ENCODE measurements at regions not wholly inside any gene's neighbourhood (a gene's known extent, or its start where the extent isn't known, plus 50 kb on each side); places are given as distances from the start of the nearest gene placed in this dataset.

DNA sequence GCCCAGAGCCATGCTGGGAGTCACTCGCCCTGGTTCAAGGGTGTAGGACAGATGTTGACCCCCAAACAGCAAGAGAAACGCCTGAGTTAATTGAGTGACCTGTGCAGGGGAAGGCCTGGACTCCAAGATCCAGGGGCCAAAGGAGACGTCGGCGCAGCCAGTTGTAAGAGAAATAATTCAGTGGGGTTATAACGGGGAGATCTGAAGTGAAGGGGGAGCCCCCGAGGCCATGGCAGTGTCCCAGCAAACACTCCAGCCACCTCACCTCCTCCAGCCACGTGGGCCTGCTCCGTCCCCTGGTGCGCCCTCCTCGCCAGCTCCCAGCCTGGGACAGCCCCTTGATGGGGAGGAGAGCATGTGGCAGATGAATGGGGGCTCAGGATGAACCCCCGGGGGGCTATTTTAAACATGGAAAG, 130.7 kb upstream of the GPC1 start:
- POLR2A ChIA-PET = no interaction called here
- no peaks in the 10 kb centered on the region for H3K4me1 ChIP-seq (ENCODE audit: control extremely low read depth in 1 of 4, control insufficient read depth in 4 of 4, insufficient read depth in 4 of 4, low read length in 3 of 4)
- no peaks in the 10 kb centered on the region for H3K9me3 ChIP-seq (ENCODE audit: control extremely low read depth in 1 of 5, control insufficient read depth in 4 of 5, insufficient read depth in 2 of 5, low read depth in 1 of 5, low read length in 4 of 5)
- no peaks in the 10 kb centered on the region for H3K36me3 ChIP-seq (ENCODE audit: control insufficient read depth in 4 of 4, insufficient read depth in 4 of 4, low read length in 3 of 4)
- CTCF ChIA-PET = interaction anchor here (1.3 kb wide), 1 partner anchor 21 kb away, joined by 3 read pairs; no protein-coding TSS in a partner anchor
- H3K27ac ChIP-seq (ENCODE audit: insufficient read depth in 1 of 2, low read depth in 1 of 2, low read length in 2 of 2, poor library complexity in 1 of 2, severe bottlenecking in 2 of 2) = no peak overlapping the region
- 93% methylated on average over 3 of the region's 12 CpGs for WGBS (ENCODE audit: insufficient coverage)
- H3K4me3 ChIP-seq (ENCODE audit: control insufficient read depth in 1 of 7, extremely low read depth in 1 of 7, insufficient read depth in 4 of 7, low read depth in 2 of 7, low read length in 6 of 7) = no peak overlapping the region
- no peak for DNase-seq
- peaks cover 0 to 48% (median 5%) of the 10 kb centered on the region in 5 experiments for H3K27me3 ChIP-seq (replicated peaks in 2 of 5; ENCODE audit: control insufficient read depth in 4 of 5, insufficient read depth in 5 of 5, low read length in 4 of 5)

DNA sequence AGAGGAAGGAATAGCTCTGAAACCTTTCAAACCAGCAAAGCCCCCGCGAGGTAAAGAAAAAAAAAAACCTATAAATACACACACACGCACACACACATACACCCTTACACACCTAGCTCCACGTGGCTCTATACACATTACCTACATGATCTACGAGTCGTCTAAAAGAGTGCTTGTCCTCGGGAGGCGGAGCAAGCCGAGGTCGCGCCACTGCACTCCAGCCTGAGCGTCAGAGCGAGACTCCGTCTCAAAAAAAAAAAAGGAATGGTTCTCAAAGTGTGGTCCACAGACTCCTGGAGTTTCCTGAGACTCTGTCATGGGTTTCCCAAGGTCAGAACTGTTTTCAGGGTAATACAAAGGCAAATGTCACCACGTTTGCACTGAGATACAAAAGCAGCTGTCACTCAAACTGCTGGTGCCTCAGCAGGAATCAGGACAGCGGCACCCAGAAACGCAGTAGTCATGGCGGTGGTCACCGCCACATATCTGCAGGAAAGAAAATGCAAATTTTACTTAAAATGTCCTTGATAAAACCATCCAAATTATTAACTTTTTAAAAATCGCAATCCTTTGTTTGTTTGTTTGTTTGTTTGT, 130.0 kb upstream of the GPC1 start:
- Histone ChIP-seq H3K27ac (ENCODE audit: insufficient read depth in 1 of 2, low read depth in 1 of 2, low read length in 2 of 2, poor library complexity in 1 of 2, severe bottlenecking in 2 of 2) (no peak overlapping the region), H3K4me3 (ENCODE audit: control insufficient read depth in 1 of 7, extremely low read depth in 1 of 7, insufficient read depth in 4 of 7, low read depth in 2 of 7, low read length in 6 of 7) (no peak overlapping the region), H3K36me3 (ENCODE audit: control insufficient read depth in 4 of 4, insufficient read depth in 4 of 4, low read length in 3 of 4) (no peaks in the 10 kb centered on the region), H3K4me1 (ENCODE audit: control extremely low read depth in 1 of 4, control insufficient read depth in 4 of 4, insufficient read depth in 4 of 4, low read length in 3 of 4) (no peaks in the 10 kb centered on the region), H3K9me3 (ENCODE audit: control extremely low read depth in 1 of 5, control insufficient read depth in 4 of 5, insufficient read depth in 2 of 5, low read depth in 1 of 5, low read length in 4 of 5) (no peaks in the 10 kb centered on the region), H3K27me3 (replicated peaks in 2 of 5; ENCODE audit: control insufficient read depth in 4 of 5, insufficient read depth in 5 of 5, low read length in 4 of 5) (peaks cover 0 to 46% (median 5%) of the 10 kb centered on the region in 5 experiments)
- CTCF ChIA-PET = interaction anchor here (1.3 kb wide), 1 partner anchor 22 kb away, joined by 3 read pairs; no protein-coding TSS in a partner anchor
- POLR2A ChIA-PET = no interaction called here
- WGBS (ENCODE audit: insufficient coverage) = 64% methylated on average over 14 of the region's 20 CpGs
- no peak for DNase-seq

DNA sequence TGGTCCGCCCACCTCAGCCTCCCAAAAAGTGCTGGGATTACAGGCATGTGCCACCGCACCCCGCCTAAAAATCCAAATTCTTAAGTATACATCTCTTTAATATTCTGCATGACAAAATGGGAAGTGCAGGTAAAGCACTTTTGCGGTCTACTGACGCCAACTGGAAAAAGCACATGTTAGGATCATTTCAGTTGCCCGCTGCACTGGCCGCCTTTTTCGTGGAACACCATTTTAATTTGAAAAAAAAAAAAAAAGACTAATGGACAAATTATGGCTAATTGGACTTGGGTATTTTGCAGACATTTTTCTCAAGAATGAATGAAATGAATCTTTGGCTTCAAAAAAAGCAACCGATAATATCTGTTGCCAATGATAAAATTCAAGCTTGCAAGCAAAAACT, 129.3 kb upstream of the GPC1 start:
- CTCF ChIA-PET = no interaction called here
- peaks cover 0 to 42% (median 5%) of the 10 kb centered on the region in 5 experiments for H3K27me3 ChIP-seq (replicated peaks in 2 of 5; ENCODE audit: control insufficient read depth in 4 of 5, insufficient read depth in 5 of 5, low read length in 4 of 5)
- POLR2A ChIA-PET = no interaction called here
- DNase-seq = no peak
- H3K36me3 ChIP-seq (ENCODE audit: control insufficient read depth in 4 of 4, insufficient read depth in 4 of 4, low read length in 3 of 4) = no peaks in the 10 kb centered on the region
- H3K4me3 ChIP-seq (ENCODE audit: control insufficient read depth in 1 of 7, extremely low read depth in 1 of 7, insufficient read depth in 4 of 7, low read depth in 2 of 7, low read length in 6 of 7) = no peak overlapping the region
- 94% methylated on average over 7 of the region's 9 CpGs for WGBS (ENCODE audit: insufficient coverage)
- no peaks in the 10 kb centered on the region for H3K9me3 ChIP-seq (ENCODE audit: control extremely low read depth in 1 of 5, control insufficient read depth in 4 of 5, insufficient read depth in 2 of 5, low read depth in 1 of 5, low read length in 4 of 5)
- no peaks in the 10 kb centered on the region for H3K4me1 ChIP-seq (ENCODE audit: control extremely low read depth in 1 of 4, control insufficient read depth in 4 of 4, insufficient read depth in 4 of 4, low read length in 3 of 4)
- no peak overlapping the region for H3K27ac ChIP-seq (ENCODE audit: insufficient read depth in 1 of 2, low read depth in 1 of 2, low read length in 2 of 2, poor library complexity in 1 of 2, severe bottlenecking in 2 of 2)

DNA sequence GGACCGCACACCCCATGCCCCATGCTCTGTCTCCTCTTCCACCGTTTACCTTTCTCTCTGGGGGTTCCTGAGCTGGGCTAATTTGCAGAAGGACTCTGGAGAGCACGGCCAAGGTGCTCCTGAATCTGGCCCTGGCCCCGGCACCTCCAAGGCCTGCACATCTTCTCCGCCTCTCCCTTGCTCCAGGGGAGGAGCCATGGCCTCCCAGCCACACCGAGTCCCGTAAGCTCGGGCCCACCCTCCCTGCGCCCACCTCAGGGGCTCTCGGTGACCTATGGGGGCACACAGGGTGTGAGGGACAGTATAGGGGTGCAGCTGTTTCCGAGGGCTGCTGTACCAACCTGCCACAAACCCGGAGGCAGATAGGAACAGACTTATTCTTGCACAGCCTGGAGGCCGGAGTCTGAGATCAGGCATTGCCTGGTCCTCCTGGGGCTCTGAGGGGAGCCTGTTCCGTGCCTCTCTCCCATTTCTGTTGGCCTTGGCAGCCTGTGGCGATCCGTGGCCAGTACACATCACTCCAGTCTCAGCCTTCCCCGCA, 127.3 kb upstream of the GPC1 start:
- peaks cover 0 to 30% (median 4%) of the 10 kb centered on the region in 5 experiments for H3K27me3 ChIP-seq (replicated peaks in 2 of 5; ENCODE audit: control insufficient read depth in 4 of 5, insufficient read depth in 5 of 5, low read length in 4 of 5)
- H3K9me3 ChIP-seq (ENCODE audit: control extremely low read depth in 1 of 5, control insufficient read depth in 4 of 5, insufficient read depth in 2 of 5, low read depth in 1 of 5, low read length in 4 of 5) = peaks cover 0 to 2% (median 0%) of the 10 kb centered on the region in 5 experiments
- ChIA-PET POLR2A (no interaction called here), CTCF (no interaction called here)
- H3K27ac ChIP-seq (ENCODE audit: insufficient read depth in 1 of 2, low read depth in 1 of 2, low read length in 2 of 2, poor library complexity in 1 of 2, severe bottlenecking in 2 of 2) = no peak overlapping the region
- 92% methylated on average over 14 of the region's 17 CpGs for WGBS (ENCODE audit: insufficient coverage)
- H3K36me3 ChIP-seq (ENCODE audit: control insufficient read depth in 4 of 4, insufficient read depth in 4 of 4, low read length in 3 of 4) = no peaks in the 10 kb centered on the region
- no peak for DNase-seq
- no peak overlapping the region for H3K4me3 ChIP-seq (ENCODE audit: control insufficient read depth in 1 of 7, extremely low read depth in 1 of 7, insufficient read depth in 4 of 7, low read depth in 2 of 7, low read length in 6 of 7)
- H3K4me1 ChIP-seq (ENCODE audit: control extremely low read depth in 1 of 4, control insufficient read depth in 4 of 4, insufficient read depth in 4 of 4, low read length in 3 of 4) = no peaks in the 10 kb centered on the region

DNA sequence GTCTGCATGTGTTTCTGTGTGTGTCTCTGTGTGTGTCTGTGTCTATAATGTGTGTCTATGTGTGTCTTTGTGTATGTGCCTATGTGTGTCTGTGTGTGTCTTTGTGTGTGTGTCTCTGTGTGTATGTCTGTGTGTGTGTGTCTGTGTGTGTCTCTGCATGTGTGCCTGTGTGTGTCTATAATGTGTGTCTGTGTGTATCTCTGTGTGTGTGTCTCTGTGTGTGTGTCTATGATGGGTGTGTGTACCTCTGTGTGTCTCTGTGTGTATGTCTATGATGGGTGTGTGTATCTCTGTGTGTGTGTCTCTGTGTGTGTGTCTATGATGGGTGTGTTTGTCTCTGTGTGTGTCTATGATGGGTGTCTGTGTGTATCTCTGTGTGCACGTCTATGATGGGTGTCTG, 126.2 kb upstream of the GPC1 start:
- DNase-seq = no peak
- 83% methylated on average over 1 of the region's 1 CpG for WGBS (ENCODE audit: insufficient coverage)
- Histone ChIP-seq H3K9me3 (ENCODE audit: control extremely low read depth in 1 of 5, control insufficient read depth in 4 of 5, insufficient read depth in 2 of 5, low read depth in 1 of 5, low read length in 4 of 5) (peaks cover 0 to 2% (median 0%) of the 10 kb centered on the region in 5 experiments), H3K27me3 (replicated peaks in 2 of 5; ENCODE audit: control insufficient read depth in 4 of 5, insufficient read depth in 5 of 5, low read length in 4 of 5) (peaks cover 0 to 20% (median 2%) of the 10 kb centered on the region in 5 experiments), H3K4me3 (ENCODE audit: control insufficient read depth in 1 of 7, extremely low read depth in 1 of 7, insufficient read depth in 4 of 7, low read depth in 2 of 7, low read length in 6 of 7) (no peak overlapping the region), H3K36me3 (ENCODE audit: control insufficient read depth in 4 of 4, insufficient read depth in 4 of 4, low read length in 3 of 4) (no peaks in the 10 kb centered on the region), H3K4me1 (ENCODE audit: control extremely low read depth in 1 of 4, control insufficient read depth in 4 of 4, insufficient read depth in 4 of 4, low read length in 3 of 4) (no peaks in the 10 kb centered on the region), H3K27ac (ENCODE audit: insufficient read depth in 1 of 2, low read depth in 1 of 2, low read length in 2 of 2, poor library complexity in 1 of 2, severe bottlenecking in 2 of 2) (no peak overlapping the region)
- ChIA-PET POLR2A (no interaction called here), CTCF (no interaction called here)

DNA sequence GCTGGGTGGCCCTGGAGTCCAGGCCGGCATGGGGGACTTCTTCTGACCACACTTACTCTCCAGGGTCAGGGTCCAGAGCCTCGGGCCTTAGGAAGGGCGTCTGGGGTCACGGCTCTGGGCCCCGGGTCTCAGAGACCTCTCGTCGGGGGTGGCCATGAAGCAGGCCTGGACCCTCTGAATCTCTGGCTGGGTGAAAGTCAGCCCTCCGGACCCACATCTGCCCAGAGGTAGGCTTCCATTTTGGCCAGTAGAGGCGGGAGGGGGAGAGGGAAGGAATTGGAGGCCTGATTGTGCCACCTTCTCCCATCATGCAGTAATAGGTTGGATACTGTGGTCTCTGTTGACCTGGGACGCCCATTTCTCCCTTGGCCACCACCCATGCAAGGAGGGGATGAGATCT, 125.3 kb upstream of the GPC1 start:
- WGBS (ENCODE audit: insufficient coverage) = 93% methylated on average over 9 of the region's 10 CpGs
- Histone ChIP-seq H3K4me1 (ENCODE audit: control extremely low read depth in 1 of 4, control insufficient read depth in 4 of 4, insufficient read depth in 4 of 4, low read length in 3 of 4) (no peaks in the 10 kb centered on the region), H3K9me3 (ENCODE audit: control extremely low read depth in 1 of 5, control insufficient read depth in 4 of 5, insufficient read depth in 2 of 5, low read depth in 1 of 5, low read length in 4 of 5) (peaks cover 0 to 2% (median 0%) of the 10 kb centered on the region in 5 experiments), H3K27me3 (replicated peaks in 2 of 5; ENCODE audit: control insufficient read depth in 4 of 5, insufficient read depth in 5 of 5, low read length in 4 of 5) (peaks cover 0 to 10% (median 2%) of the 10 kb centered on the region in 5 experiments), H3K36me3 (ENCODE audit: control insufficient read depth in 4 of 4, insufficient read depth in 4 of 4, low read length in 3 of 4) (no peaks in the 10 kb centered on the region), H3K27ac (ENCODE audit: insufficient read depth in 1 of 2, low read depth in 1 of 2, low read length in 2 of 2, poor library complexity in 1 of 2, severe bottlenecking in 2 of 2) (no peak overlapping the region), H3K4me3 (ENCODE audit: control insufficient read depth in 1 of 7, extremely low read depth in 1 of 7, insufficient read depth in 4 of 7, low read depth in 2 of 7, low read length in 6 of 7) (no peak overlapping the region)
- no peak for DNase-seq
- CTCF ChIA-PET = no interaction called here
- POLR2A ChIA-PET = no interaction called here

DNA sequence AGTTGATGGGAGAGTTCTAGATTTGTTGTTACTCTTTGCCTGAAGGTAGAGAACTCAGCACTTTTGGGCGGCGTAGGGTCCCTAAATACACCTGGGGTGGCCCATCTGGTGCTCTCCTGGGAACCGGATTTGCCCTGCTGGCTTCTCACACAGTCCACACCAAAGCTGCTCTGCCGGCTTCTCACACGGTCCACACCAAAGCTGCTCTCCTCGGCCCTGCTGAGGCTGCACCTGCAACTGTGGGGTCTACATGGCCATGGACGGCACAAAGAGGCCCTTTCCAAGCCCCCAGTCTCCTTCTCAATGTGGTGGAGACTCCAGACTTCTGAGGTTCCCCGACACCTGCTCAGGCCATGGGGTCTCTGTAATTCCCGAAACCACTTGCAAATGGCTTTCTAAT, 124.8 kb upstream of the GPC1 start:
- POLR2A ChIA-PET = no interaction called here
- CTCF ChIA-PET = no interaction called here
- peaks cover 0 to 2% (median 0%) of the 10 kb centered on the region in 5 experiments for H3K9me3 ChIP-seq (ENCODE audit: control extremely low read depth in 1 of 5, control insufficient read depth in 4 of 5, insufficient read depth in 2 of 5, low read depth in 1 of 5, low read length in 4 of 5)
- no peaks in the 10 kb centered on the region for H3K36me3 ChIP-seq (ENCODE audit: control insufficient read depth in 4 of 4, insufficient read depth in 4 of 4, low read length in 3 of 4)
- 93% methylated on average over 9 of the region's 9 CpGs for WGBS (ENCODE audit: insufficient coverage)
- no peak overlapping the region for H3K4me3 ChIP-seq (ENCODE audit: control insufficient read depth in 1 of 7, extremely low read depth in 1 of 7, insufficient read depth in 4 of 7, low read depth in 2 of 7, low read length in 6 of 7)
- H3K27ac ChIP-seq (ENCODE audit: insufficient read depth in 1 of 2, low read depth in 1 of 2, low read length in 2 of 2, poor library complexity in 1 of 2, severe bottlenecking in 2 of 2) = no peak overlapping the region
- H3K4me1 ChIP-seq (ENCODE audit: control extremely low read depth in 1 of 4, control insufficient read depth in 4 of 4, insufficient read depth in 4 of 4, low read length in 3 of 4) = no peaks in the 10 kb centered on the region
- peaks cover 0 to 5% (median under 1%) of the 10 kb centered on the region in 5 experiments for H3K27me3 ChIP-seq (replicated peaks in 2 of 5; ENCODE audit: control insufficient read depth in 4 of 5, insufficient read depth in 5 of 5, low read length in 4 of 5)
- DNase-seq = no peak

All from common myeloid progenitor, CD34-positive (primary cell).